Neural cell (in vitro differentiated cells): ENCODE measurements at regions not wholly inside any gene's neighbourhood (a gene's known extent, or its start where the extent isn't known, plus 50 kb on each side); places are given as distances from the start of the nearest gene placed in this dataset.

Source experiments
- EP300 ChIP-seq: fragments of 450-650 bp; conservative IDR thresholded peaks from 2 replicates; pipeline ENCODE4 v1.6.1; 2014; ENCODE audit warnings: antibody characterized with exemption, mild to moderate bottlenecking, moderate library complexity; ENCODE audit not compliant: poor library complexity, severe bottlenecking
- POLR2AphosphoS5 ChIP-seq: IDR thresholded peaks from 2 replicates; pipeline ENCODE4 v1.6.1; 2012
- TAF1 ChIP-seq: IDR thresholded peaks from 2 replicates; pipeline ENCODE4 v1.6.1; 2012; ENCODE audit warnings: low read depth
- TF ChIP-seq, protein P1 (sequence below): fragments of 450-650 bp; IDR thresholded peaks from 2 replicates; pipeline ENCODE4 v1.5.1; 2014; ENCODE audit warnings: antibody characterized with exemption, mild to moderate bottlenecking, moderate library complexity; ENCODE audit not compliant: poor library complexity, severe bottlenecking
- TF ChIP-seq, protein P2 (sequence below): IDR thresholded peaks from 2 replicates; pipeline ENCODE4 v1.6.1; 2012; ENCODE audit warnings: borderline replicate concordance

DNA sequence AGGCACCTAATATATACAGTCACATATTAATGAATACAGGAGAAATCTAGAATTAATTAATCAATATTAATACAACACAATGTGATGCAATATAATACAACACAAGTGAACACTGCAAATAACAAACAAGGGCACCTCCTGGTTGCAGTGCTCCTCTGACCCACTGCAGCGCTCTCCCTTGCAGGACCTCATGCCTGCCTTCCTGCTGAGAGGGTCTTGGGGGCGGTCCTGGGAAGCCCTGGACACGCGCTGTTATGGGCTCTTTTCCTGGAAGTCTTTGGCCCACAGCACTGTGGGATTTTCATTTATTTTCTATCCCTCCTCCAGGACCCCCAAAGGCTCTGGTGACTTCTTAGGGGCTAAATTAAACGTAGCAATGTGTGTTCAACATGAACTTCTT is 485.8 kb downstream of the IRX1 start:
- TF ChIP-seq, protein P1, sequence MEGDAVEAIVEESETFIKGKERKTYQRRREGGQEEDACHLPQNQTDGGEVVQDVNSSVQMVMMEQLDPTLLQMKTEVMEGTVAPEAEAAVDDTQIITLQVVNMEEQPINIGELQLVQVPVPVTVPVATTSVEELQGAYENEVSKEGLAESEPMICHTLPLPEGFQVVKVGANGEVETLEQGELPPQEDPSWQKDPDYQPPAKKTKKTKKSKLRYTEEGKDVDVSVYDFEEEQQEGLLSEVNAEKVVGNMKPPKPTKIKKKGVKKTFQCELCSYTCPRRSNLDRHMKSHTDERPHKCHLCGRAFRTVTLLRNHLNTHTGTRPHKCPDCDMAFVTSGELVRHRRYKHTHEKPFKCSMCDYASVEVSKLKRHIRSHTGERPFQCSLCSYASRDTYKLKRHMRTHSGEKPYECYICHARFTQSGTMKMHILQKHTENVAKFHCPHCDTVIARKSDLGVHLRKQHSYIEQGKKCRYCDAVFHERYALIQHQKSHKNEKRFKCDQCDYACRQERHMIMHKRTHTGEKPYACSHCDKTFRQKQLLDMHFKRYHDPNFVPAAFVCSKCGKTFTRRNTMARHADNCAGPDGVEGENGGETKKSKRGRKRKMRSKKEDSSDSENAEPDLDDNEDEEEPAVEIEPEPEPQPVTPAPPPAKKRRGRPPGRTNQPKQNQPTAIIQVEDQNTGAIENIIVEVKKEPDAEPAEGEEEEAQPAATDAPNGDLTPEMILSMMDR = no peak
- no peak for TF ChIP-seq TAF1
- TF ChIP-seq, protein P2, sequence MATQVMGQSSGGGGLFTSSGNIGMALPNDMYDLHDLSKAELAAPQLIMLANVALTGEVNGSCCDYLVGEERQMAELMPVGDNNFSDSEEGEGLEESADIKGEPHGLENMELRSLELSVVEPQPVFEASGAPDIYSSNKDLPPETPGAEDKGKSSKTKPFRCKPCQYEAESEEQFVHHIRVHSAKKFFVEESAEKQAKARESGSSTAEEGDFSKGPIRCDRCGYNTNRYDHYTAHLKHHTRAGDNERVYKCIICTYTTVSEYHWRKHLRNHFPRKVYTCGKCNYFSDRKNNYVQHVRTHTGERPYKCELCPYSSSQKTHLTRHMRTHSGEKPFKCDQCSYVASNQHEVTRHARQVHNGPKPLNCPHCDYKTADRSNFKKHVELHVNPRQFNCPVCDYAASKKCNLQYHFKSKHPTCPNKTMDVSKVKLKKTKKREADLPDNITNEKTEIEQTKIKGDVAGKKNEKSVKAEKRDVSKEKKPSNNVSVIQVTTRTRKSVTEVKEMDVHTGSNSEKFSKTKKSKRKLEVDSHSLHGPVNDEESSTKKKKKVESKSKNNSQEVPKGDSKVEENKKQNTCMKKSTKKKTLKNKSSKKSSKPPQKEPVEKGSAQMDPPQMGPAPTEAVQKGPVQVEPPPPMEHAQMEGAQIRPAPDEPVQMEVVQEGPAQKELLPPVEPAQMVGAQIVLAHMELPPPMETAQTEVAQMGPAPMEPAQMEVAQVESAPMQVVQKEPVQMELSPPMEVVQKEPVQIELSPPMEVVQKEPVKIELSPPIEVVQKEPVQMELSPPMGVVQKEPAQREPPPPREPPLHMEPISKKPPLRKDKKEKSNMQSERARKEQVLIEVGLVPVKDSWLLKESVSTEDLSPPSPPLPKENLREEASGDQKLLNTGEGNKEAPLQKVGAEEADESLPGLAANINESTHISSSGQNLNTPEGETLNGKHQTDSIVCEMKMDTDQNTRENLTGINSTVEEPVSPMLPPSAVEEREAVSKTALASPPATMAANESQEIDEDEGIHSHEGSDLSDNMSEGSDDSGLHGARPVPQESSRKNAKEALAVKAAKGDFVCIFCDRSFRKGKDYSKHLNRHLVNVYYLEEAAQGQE = no peak
- TF ChIP-seq EP300 = no peak
- no peak for TF ChIP-seq POLR2AphosphoS5
